ENCODE measurements at regions not wholly inside any gene's neighbourhood (a gene's known extent, or its start where the extent isn't known, plus 50 kb on each side); places are given as distances from the start of the nearest gene placed in this dataset.

DNA sequence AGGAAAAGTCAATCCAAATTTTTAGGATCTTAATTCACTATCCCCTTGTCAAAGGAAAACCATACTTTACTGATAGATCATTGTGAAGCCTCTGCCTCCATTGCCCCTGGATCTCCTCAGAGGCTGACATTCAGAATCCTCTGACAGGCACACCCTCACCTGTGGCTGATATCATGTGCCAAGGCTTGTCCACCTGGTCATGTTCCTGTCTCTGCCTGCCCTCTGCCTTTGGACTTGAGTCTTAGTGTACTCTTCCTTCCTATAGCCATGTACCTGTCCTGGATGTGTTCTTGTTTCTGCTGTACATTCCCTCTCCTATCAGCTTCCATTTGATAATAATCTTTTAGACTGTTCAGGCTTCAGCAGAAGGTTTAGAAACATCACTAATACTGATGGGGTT is 179.4 kb downstream of the TNFSF13B start:
- ChIA-PET POLR2A (ENCODE audit: low non-redundant PET) (no interaction called here), CTCF (no interaction called here)
- DNase-seq (ENCODE audit: low spot score), result no peak

DNA sequence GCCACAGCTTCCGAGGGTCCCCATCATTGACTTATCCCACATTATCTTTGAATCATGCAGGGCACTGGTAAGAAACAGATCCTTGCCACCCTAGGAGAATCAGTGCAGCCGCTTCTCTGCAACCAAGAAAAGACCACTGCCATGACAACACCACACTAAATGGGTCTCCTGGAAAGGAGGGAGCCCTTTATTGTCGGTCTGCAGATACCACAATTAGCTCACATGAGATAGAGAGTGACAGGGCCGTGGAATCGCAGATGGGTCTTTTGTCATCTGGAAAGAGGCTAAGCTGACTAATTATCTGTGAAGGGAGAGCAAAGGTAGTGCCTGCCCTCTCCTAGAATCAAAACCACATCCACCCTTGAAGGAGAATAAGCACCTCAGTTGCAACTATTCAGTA is 178.3 kb upstream of the MYO16 start:
- CTCF ChIA-PET, result no interaction called here
- intact Hi-C loops (cut with micrococcal nuclease; ENCODE audit: unreplicated experiment), result no loop called here

More for the DNA sequence above, 179.4 kb downstream of the TNFSF13B start:
- H3K4me3 ChIP-seq (ENCODE audit: low read depth, low read length, poor library complexity, severe bottlenecking), result no peak overlapping the region
- no peaks in the 10 kb centered on the region for H3K9me3 ChIP-seq (ENCODE audit: low read depth, low read length, poor library complexity, severe bottlenecking)
- BruUV-seq (replicated peaks), result no TSS peak
- no peak overlapping the region for H3K27ac ChIP-seq (ENCODE audit: low read depth, low read length, poor library complexity, severe bottlenecking)
- intact Hi-C loops (cut with micrococcal nuclease; ENCODE audit: unreplicated experiment), result no loop called here
- no peaks in the 10 kb centered on the region for H3K36me3 ChIP-seq (ENCODE audit: insufficient read depth, low read length, poor library complexity, severe bottlenecking)
- H3K4me1 ChIP-seq (ENCODE audit: insufficient read depth, low read length, poor library complexity, severe bottlenecking), result no peaks in the 10 kb centered on the region
- no peaks in the 10 kb centered on the region for H3K27me3 ChIP-seq (replicated peaks; ENCODE audit: insufficient read depth, low read depth, low read length, poor library complexity)
- TF ChIP-seq, protein P1, sequence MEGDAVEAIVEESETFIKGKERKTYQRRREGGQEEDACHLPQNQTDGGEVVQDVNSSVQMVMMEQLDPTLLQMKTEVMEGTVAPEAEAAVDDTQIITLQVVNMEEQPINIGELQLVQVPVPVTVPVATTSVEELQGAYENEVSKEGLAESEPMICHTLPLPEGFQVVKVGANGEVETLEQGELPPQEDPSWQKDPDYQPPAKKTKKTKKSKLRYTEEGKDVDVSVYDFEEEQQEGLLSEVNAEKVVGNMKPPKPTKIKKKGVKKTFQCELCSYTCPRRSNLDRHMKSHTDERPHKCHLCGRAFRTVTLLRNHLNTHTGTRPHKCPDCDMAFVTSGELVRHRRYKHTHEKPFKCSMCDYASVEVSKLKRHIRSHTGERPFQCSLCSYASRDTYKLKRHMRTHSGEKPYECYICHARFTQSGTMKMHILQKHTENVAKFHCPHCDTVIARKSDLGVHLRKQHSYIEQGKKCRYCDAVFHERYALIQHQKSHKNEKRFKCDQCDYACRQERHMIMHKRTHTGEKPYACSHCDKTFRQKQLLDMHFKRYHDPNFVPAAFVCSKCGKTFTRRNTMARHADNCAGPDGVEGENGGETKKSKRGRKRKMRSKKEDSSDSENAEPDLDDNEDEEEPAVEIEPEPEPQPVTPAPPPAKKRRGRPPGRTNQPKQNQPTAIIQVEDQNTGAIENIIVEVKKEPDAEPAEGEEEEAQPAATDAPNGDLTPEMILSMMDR (conservative IDR thresholded peaks at IDR 0.05; ENCODE audit: low read depth, low read length), result no peak
- TF ChIP-seq EZH2 (IDR thresholded peaks at IDR 0.05; ENCODE audit: borderline replicate concordance, low read depth, low read length, poor library complexity, severe bottlenecking), result no peak

DNA sequence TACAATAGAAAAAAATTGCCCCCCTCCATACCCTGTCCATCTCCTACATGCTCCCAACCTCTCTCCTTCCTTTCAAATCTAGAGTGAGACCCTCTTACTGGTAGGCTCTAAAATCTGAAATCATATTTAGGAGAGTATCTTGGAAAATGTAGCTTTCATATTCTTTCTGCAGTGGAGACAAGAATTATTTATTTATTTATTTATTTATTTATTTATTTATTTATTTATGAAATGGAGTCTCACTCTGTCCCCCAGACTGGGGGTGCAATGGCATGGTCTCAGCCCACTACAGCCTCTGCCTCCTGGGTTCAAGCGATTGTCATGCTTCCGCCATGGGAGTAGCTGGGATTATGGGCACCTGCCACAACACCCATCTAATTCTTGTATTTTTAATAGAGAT is 174.1 kb upstream of the MYO16 start:
- Histone ChIP-seq H3K4me1 (ENCODE audit: insufficient read depth, low read length, poor library complexity, severe bottlenecking) (no peaks in the 10 kb centered on the region), H3K27me3 (replicated peaks; ENCODE audit: insufficient read depth, low read depth, low read length, poor library complexity) (no peaks in the 10 kb centered on the region), H3K9me3 (ENCODE audit: low read depth, low read length, poor library complexity, severe bottlenecking) (no peaks in the 10 kb centered on the region), H3K36me3 (ENCODE audit: insufficient read depth, low read length, poor library complexity, severe bottlenecking) (no peaks in the 10 kb centered on the region), H3K27ac (ENCODE audit: low read depth, low read length, poor library complexity, severe bottlenecking) (no peak overlapping the region), H3K4me3 (ENCODE audit: low read depth, low read length, poor library complexity, severe bottlenecking) (no peak overlapping the region)
- intact Hi-C loops (cut with micrococcal nuclease; ENCODE audit: unreplicated experiment), result no loop called here
- BruUV-seq (replicated peaks), result no TSS peak
- ChIA-PET POLR2A (ENCODE audit: low non-redundant PET) (no interaction called here), CTCF (no interaction called here)
- TF ChIP-seq, protein P1 (conservative IDR thresholded peaks at IDR 0.05; ENCODE audit: low read depth, low read length), result no peak
- TF ChIP-seq EZH2 (IDR thresholded peaks at IDR 0.05; ENCODE audit: borderline replicate concordance, low read depth, low read length, poor library complexity, severe bottlenecking), result no peak
- DNase-seq (ENCODE audit: low spot score), result no peak

More for the DNA sequence above, 178.3 kb upstream of the MYO16 start:
- Histone ChIP-seq H3K36me3 (ENCODE audit: insufficient read depth, low read length, poor library complexity, severe bottlenecking) (no peaks in the 10 kb centered on the region), H3K4me1 (ENCODE audit: insufficient read depth, low read length, poor library complexity, severe bottlenecking) (no peaks in the 10 kb centered on the region), H3K27me3 (replicated peaks; ENCODE audit: insufficient read depth, low read depth, low read length, poor library complexity) (no peaks in the 10 kb centered on the region), H3K9me3 (ENCODE audit: low read depth, low read length, poor library complexity, severe bottlenecking) (no peaks in the 10 kb centered on the region), H3K4me3 (ENCODE audit: low read depth, low read length, poor library complexity, severe bottlenecking) (no peak overlapping the region), H3K27ac (ENCODE audit: low read depth, low read length, poor library complexity, severe bottlenecking) (no peak overlapping the region)
- no TSS peak for BruUV-seq (replicated peaks)
- no peak for DNase-seq (ENCODE audit: low spot score)
- TF ChIP-seq, protein P1 (conservative IDR thresholded peaks at IDR 0.05; ENCODE audit: low read depth, low read length), result no peak
- TF ChIP-seq EZH2 (IDR thresholded peaks at IDR 0.05; ENCODE audit: borderline replicate concordance, low read depth, low read length, poor library complexity, severe bottlenecking), result no peak
- POLR2A ChIA-PET (ENCODE audit: low non-redundant PET), result no interaction called here

All from A673 (cell line).